ENCODE measurements at regions not wholly inside any gene's neighbourhood (a gene's known extent, or its start where the extent isn't known, plus 50 kb on each side); places are given as distances from the start of the nearest gene placed in this dataset.

- Histone ChIP-seq H3K9ac (ENCODE audit: low read length) (no peak overlapping the region), H2AFZ (ENCODE audit: low read depth, low read length, poor library complexity, severe bottlenecking) (no peak overlapping the region), H3K4me1 (ENCODE audit: control insufficient read depth in 1 of 2, insufficient read depth in 2 of 2, low read length in 2 of 2) (no peaks in the 10 kb centered on the region), H3K36me3 (ENCODE audit: control insufficient read depth in 1 of 2, insufficient read depth in 2 of 2, low read length in 2 of 2) (no peaks in the 10 kb centered on the region), H3K27ac (ENCODE audit: low read depth, low read length) (no peak overlapping the region), H4K20me1 (ENCODE audit: insufficient read depth) (no peaks in the 10 kb centered on the region), H3K27me3 (ENCODE audit: insufficient read depth, low read length) (no peaks in the 10 kb centered on the region), H3K9me3 (ENCODE audit: control insufficient read depth in 1 of 2, insufficient read depth in 1 of 2, low read depth in 1 of 2, low read length in 2 of 2) (peaks cover 0 to 8% of the 10 kb centered on the region in 2 experiments; a peak in 1 of 4 replicates), H3K9me2 (ENCODE audit: insufficient read depth) (no peaks in the 10 kb centered on the region), H3K4me2 (ENCODE audit: low read length) (no peak overlapping the region), H3K4me3 (replicated peaks in 1 of 2; ENCODE audit: low read depth in 1 of 2, low read length in 2 of 2) (no peak overlapping the region), H3K79me2 (ENCODE audit: insufficient read depth, low read length) (no peaks in the 10 kb centered on the region)
- DNase-seq (ENCODE audit: low read depth, low spot score) (no peak), ATAC-seq (no peak)
- intact Hi-C loops (cut with micrococcal nuclease) = no loop called here
- no peak for TF ChIP-seq CEBPB (IDR thresholded peaks at IDR 0.05; ENCODE audit: low read depth)
- TF ChIP-seq SIN3A (IDR thresholded peaks at IDR 0.05; ENCODE audit: low read depth) = no peak
- no peak for TF ChIP-seq RAD21 (IDR thresholded peaks at IDR 0.05; ENCODE audit: low read depth)
- no peak for TF ChIP-seq CBX3 (IDR thresholded peaks at IDR 0.05; ENCODE audit: low read depth)
- TF ChIP-seq TCF7L2 (IDR thresholded peaks at IDR 0.05; ENCODE audit: borderline replicate concordance, extremely low read depth, insufficient read depth, insufficient read length) = no peak
- TF ChIP-seq JUND (IDR thresholded peaks at IDR 0.05) = no peak
- no peak for TF ChIP-seq EZH2 (IDR thresholded peaks at IDR 0.05)
- no peak for TF ChIP-seq SRF (IDR thresholded peaks at IDR 0.05; ENCODE audit: low read depth)
- no peak for TF ChIP-seq MAX (IDR thresholded peaks at IDR 0.05)
- no peak for TF ChIP-seq ELF1 (IDR thresholded peaks at IDR 0.05; ENCODE audit: borderline replicate concordance, low read depth)
- TF ChIP-seq POLR2A (IDR thresholded peaks at IDR 0.05; ENCODE audit: borderline replicate concordance, extremely low read depth, insufficient read depth, insufficient read length) = no peak
- TF ChIP-seq ZNF274 (IDR thresholded peaks at IDR 0.05; ENCODE audit: low read depth, low read length) = no peak
- TF ChIP-seq YY1 (IDR thresholded peaks at IDR 0.05; ENCODE audit: extremely low read depth, insufficient replicate concordance, low read depth, low read length) = no peak
- TF ChIP-seq ZFX (IDR thresholded peaks at IDR 0.05) = no peak
- TF ChIP-seq CTCF (IDR thresholded peaks at IDR 0.05 in 2 of 3, conservative IDR thresholded peaks at IDR 0.05 in 1 of 3; ENCODE audit: borderline replicate concordance in 1 of 3, insufficient read depth in 1 of 3, low read depth in 2 of 3, low read length in 2 of 3) = no peak
- TF ChIP-seq SP1 (IDR thresholded peaks at IDR 0.05; ENCODE audit: low read depth) = no peak
- TF ChIP-seq REST (IDR thresholded peaks at IDR 0.05; ENCODE audit: low read depth) = no peak
- no peak for TF ChIP-seq POLR2AphosphoS5 (IDR thresholded peaks at IDR 0.05; ENCODE audit: low read depth, low read length)
- ChIA-PET CTCF (no interaction called here), RAD21 (ENCODE audit: low non-redundant PET in 1 of 2, low total read pairs in 2 of 2, uncharacterized antibody in 2 of 2, unreplicated experiment in 2 of 2) (no interaction called here), POLR2A (no interaction called here)
- BruUV-seq (replicated peaks) = no TSS peak
Measured at GRCh38 chr9:82397534-82397933, 409.0 kb downstream of the SPATA31D1 start.
